Adrenal gland (tissue), 9 donors: ENCODE measurements at regions not wholly inside any gene's neighbourhood (a gene's known extent, or its start where the extent isn't known, plus 50 kb on each side); places are given as distances from the start of the nearest gene placed in this dataset.

ENCODE experiments used
- DNase-seq, 7 donors: peaks; one replicate each; pipeline ENCODE4 v3.0.0-alpha.2; 2019 to 2020
- H3K27ac ChIP-seq, 5 donors: fragments of 200-600 bp; sonication (generic) in 4 of 5; 1 replicate in 3 of 5; 2 replicates in 2 of 5; pipeline versions ENCODE4 v1.5.1 to v1.8.0; 2016 to 2020; ENCODE audit warnings: mild to moderate bottlenecking in 1 of 5
- H3K27me3 ChIP-seq: fragments of 200-600 bp; 2 replicates; pipeline ENCODE4 v1.8.0; 2021
- H3K36me3 ChIP-seq, 2 donors: fragments of 200-600 bp; replicated peaks in 1 of 2; 1 replicate in 1 of 2; 2 replicates in 1 of 2; pipeline versions ENCODE4 v1.5.1 to v1.8.0; 2018 to 2022
- H3K4me1 ChIP-seq, 2 donors: fragments of 200-600 bp; replicated peaks in 1 of 2; 1 replicate in 1 of 2; 2 replicates in 1 of 2; pipeline versions ENCODE4 v1.5.1 to v1.8.0; 2018 to 2021
- H3K4me3 ChIP-seq, 4 donors: fragments of 200-600 bp; sonication (generic) in 3 of 4; one replicate each; pipeline ENCODE4 v1.5.1; 2016 to 2018
- H3K9me3 ChIP-seq, 3 donors: fragments of 200-600 bp; sonication (generic) in 1 of 3; replicated peaks in 1 of 3; 1 replicate in 2 of 3; 2 replicates in 1 of 3; pipeline versions ENCODE4 v1.5.1 to v1.8.0; 2016 to 2021
- CTCF ChIP-seq, 6 experiments: fragments of 450-650 bp in 4 of 6; fragments of 200-600 bp in 2 of 6; sonication (generic) in 1 of 6; IDR thresholded peaks; 1 replicate in 5 of 6; 2 replicates in 1 of 6; pipeline versions ENCODE4 v1.5.1 to v1.8.0; 2016 to 2021; ENCODE audit warnings: antibody characterized with exemption in 6 of 6, mild to moderate bottlenecking in 2 of 6, moderate library complexity in 1 of 6
- POLR2A ChIP-seq, 2 donors: fragments of 450-650 bp; IDR thresholded peaks; one replicate each; pipeline ENCODE4 v1.6.1; 2017; ENCODE audit warnings: antibody characterized with exemption in 2 of 2, mild to moderate bottlenecking in 2 of 2, moderate library complexity in 1 of 2
- WGBS, 4 donors: extraction: QIAGEN DNeasy Blood & Tissue Kit in 2 of 4; methylation state at CpG; one replicate each; pipeline versions ENCODE4 v1.1.5 to v1.1.7; 2013 to 2017; 5-methylcytosine and 5-hydroxymethylcytosine counted together
- intact Hi-C, 2 donors: fragments of 100-400 bp; cut with DNase I; formaldehyde crosslinking; loops; one replicate each; pipeline versions ENCODE4 v1.14.1 to v1.15.0; 2022 to 2023
- small RNA-seq, 2 donors: library from RNA; depleted of rRNA; stranded (forward); fragments of <200 nt; gene quantifications; one replicate each; pipeline ENCODE3, GENCODE V24; 2016
- donor health status: healthy with polysubstance abuse.
- donor health status: Bipolar disorder and iron deficiency.
- donor health status: DM: yes; HTN: yes; CAD: no.
- donor health status: DM: no; HTN: no; CAD: no.
- donor health status: DM: no; HTN: no; CAD: no.

DNA sequence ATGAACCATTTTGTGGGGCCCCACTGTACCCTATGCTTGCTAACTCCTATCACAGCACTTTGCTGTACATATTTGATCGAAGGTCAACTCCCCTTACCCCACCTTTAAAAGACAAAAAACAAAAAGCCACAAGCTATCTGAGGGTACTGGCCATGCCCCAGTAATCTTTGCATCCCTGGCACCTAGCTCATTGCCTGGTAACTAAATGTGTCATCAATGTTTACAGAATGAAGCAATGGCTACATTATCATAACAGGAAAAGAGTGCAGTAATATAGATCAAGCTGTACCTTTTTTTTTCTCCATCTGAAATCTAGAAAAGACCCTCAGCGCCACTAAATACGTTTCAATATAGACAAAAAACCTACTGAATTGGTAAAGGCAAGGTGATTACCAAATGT is 188.0 kb downstream of the ELAVL2 start:
- intact Hi-C loops, result no loop called here
- no peaks in the 10 kb centered on the region for H3K27me3 ChIP-seq
- DNase-seq, result no peak
- H3K36me3 ChIP-seq, result no peaks in the 10 kb centered on the region
- no peak overlapping the region for H3K27ac ChIP-seq
- H3K9me3 ChIP-seq, result no peaks in the 10 kb centered on the region
- 80 to 91% (median 88%) methylated on average over 3 of the region's 3 CpGs for WGBS, 4 donors
- H3K4me1 ChIP-seq, result no peaks in the 10 kb centered on the region
- TF ChIP-seq POLR2A (IDR thresholded peaks at IDR 0.05), result no peak
- TF ChIP-seq CTCF (IDR thresholded peaks at IDR 0.05), result no peak
- H3K4me3 ChIP-seq, result no peak overlapping the region

- 78 to 88% (median 86%) methylated on average over 4 of the region's 4 CpGs for WGBS, 4 donors
- Histone ChIP-seq H3K9me3 (no peaks in the 10 kb centered on the region), H3K27ac (no peak overlapping the region), H3K4me3 (no peak overlapping the region), H3K4me1 (no peaks in the 10 kb centered on the region), H3K27me3 (no peaks in the 10 kb centered on the region), H3K36me3 (no peaks in the 10 kb centered on the region)
- intact Hi-C loops, result no loop called here
- no peak for TF ChIP-seq POLR2A (IDR thresholded peaks at IDR 0.05)
- TF ChIP-seq CTCF (IDR thresholded peaks at IDR 0.05), result no peak
- DNase-seq, result no peak
Observed at GRCh38 chr9:23638837-23639426, 187.1 kb downstream of the ELAVL2 start.

Small RNAs in the stretch of these regions (small RNA-seq; reads per million reads assigned to genes)
- 0 reads per million in 2 donors for gene SUMO2P2
